OCI-LY7 (cell line): ENCODE measurements at regions not wholly inside any gene's neighbourhood (a gene's known extent, or its start where the extent isn't known, plus 50 kb on each side); places are given as distances from the start of the nearest gene placed in this dataset.

ENCODE experiments used
- BruUV-seq: library from RNA; stranded (reverse); fragments of 400-500 nt; replicated peaks from 2 replicates; lab custom pipeline; 2021; lab: Mats Ljungman, UMichigan
- CTCF ChIA-PET: fragments of 300-600 bp; sonication (Branson Sonifier 250); formaldehyde crosslinking; loops from one replicate; lab custom pipeline; 2022; ENCODE audit warnings: antibody characterized with exemption; ENCODE audit not compliant: unreplicated experiment; lab: Charles Lee
- POLR2A ChIA-PET: fragments of 300-600 bp; sonication (Branson Sonifier 250); formaldehyde crosslinking; loops from one replicate; lab custom pipeline; 2022; ENCODE audit warnings: antibody characterized with exemption; lab: Charles Lee
- DNase-seq: peaks from one replicate; pipeline ENCODE4 v3.0.0-alpha.2; 2015; ENCODE audit warnings: low spot score
- H2AFZ ChIP-seq: fragments of 200-600 bp; sonication (generic), shearing (Covaris generic); 2 replicates; pipeline ENCODE4 v1.6.1; 2014; ENCODE audit warnings: mild to moderate bottlenecking, antibody characterized with exemption, low read length, moderate library complexity
- H3K27ac ChIP-seq: fragments of 200-600 bp; sonication (generic); 2 replicates; pipeline ENCODE4 v1.5.1; 2014; ENCODE audit warnings: mixed run types, low read depth, mild to moderate bottlenecking, moderate library complexity, low read length, inconsistent platforms; ENCODE audit not compliant: poor library complexity, severe bottlenecking
- H3K36me3 ChIP-seq: fragments of 200-600 bp; sonication (generic); 2 replicates; pipeline ENCODE4 v1.6.1; 2014; ENCODE audit warnings: mild to moderate bottlenecking, antibody characterized with exemption, low read length, moderate library complexity, mixed read lengths; ENCODE audit not compliant: insufficient read depth
- H3K4me1 ChIP-seq: fragments of 200-600 bp; sonication (generic); 2 replicates; pipeline ENCODE4 v1.5.1; 2014; ENCODE audit warnings: mild to moderate bottlenecking, low read length; ENCODE audit not compliant: insufficient read depth, poor library complexity, severe bottlenecking
- H3K4me2 ChIP-seq: fragments of 200-600 bp; sonication (generic); 2 replicates; pipeline ENCODE4 v1.6.1; 2014; ENCODE audit warnings: mild to moderate bottlenecking, low read length
- H3K4me3 ChIP-seq: fragments of 200-600 bp; sonication (generic); 2 replicates; pipeline ENCODE4 v1.5.1; 2014; ENCODE audit warnings: mild to moderate bottlenecking, low read depth, low read length; ENCODE audit not compliant: poor library complexity, severe bottlenecking
- H3K79me2 ChIP-seq: fragments of 200-600 bp; sonication (generic); 2 replicates; pipeline ENCODE4 v1.6.1; 2016; ENCODE audit warnings: low read depth, mild to moderate bottlenecking, low read length, moderate library complexity, mixed read lengths; ENCODE audit not compliant: insufficient read depth
- H3K9me2 ChIP-seq: fragments of 200-600 bp; sonication (generic); 2 replicates; pipeline ENCODE4 v1.6.1; 2016; ENCODE audit warnings: mild to moderate bottlenecking, low read length, mixed read lengths; ENCODE audit not compliant: insufficient read depth
- H3K9me3 ChIP-seq: fragments of 200-600 bp; sonication (generic); 2 replicates; pipeline ENCODE4 v1.6.1; 2014; ENCODE audit warnings: mild to moderate bottlenecking, mixed run types, low read length, mixed read lengths
- H4K20me1 ChIP-seq: fragments of 200-600 bp; sonication (generic); 2 replicates; pipeline ENCODE4 v1.6.1; 2014; ENCODE audit warnings: mild to moderate bottlenecking, antibody characterized with exemption, low read length, moderate library complexity, mixed read lengths; ENCODE audit not compliant: insufficient read depth
- EZH2phosphoT487 ChIP-seq: fragments of 200-600 bp; sonication (generic); IDR thresholded peaks from 2 replicates; pipeline ENCODE4 v1.6.1; 2018; ENCODE audit warnings: low read depth, borderline replicate concordance, mild to moderate bottlenecking, mixed run types, antibody characterized with exemption, low read length, moderate library complexity, mixed read lengths
- intact Hi-C: fragments of 100-400 bp; cut with micrococcal nuclease; formaldehyde crosslinking; loops from one replicate; pipeline ENCODE4 v1.10.0; 2022; ENCODE audit not compliant: unreplicated experiment
- TF ChIP-seq, protein P1 (sequence below): fragments of 200-600 bp; sonication (generic); conservative IDR thresholded peaks from 2 replicates; pipeline ENCODE4 v1.5.1; 2014; ENCODE audit warnings: mild to moderate bottlenecking, antibody characterized with exemption, low read length, moderate library complexity, mixed read lengths

DNA sequence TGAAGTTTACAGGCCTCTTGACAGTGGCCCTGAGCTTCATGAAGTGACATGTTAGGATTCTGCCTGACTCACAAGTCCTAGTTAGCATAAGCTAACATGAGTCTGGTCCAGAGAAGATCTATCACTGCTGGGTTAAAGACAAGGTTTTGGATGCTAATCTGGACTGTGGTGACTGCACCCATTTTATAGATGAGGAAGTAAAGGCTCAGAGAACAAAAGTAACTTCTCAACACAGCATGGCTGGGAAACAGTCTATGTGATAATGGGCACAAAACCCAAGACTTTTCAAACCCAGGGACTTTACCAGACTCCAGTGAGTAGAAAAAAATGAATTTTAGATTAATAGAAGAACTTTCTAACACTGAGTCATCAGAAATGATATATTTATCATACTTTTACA lies 236.8 kb upstream of the IRX5 start:
- H3K4me3 ChIP-seq: no peak overlapping the region
- no peaks in the 10 kb centered on the region for H3K36me3 ChIP-seq
- no peak overlapping the region for H2AFZ ChIP-seq
- intact Hi-C loops: no loop called here
- BruUV-seq: no TSS peak
- no peaks in the 10 kb centered on the region for H3K4me1 ChIP-seq
- H4K20me1 ChIP-seq: no peaks in the 10 kb centered on the region
- no peaks in the 10 kb centered on the region for H3K9me2 ChIP-seq
- ChIA-PET POLR2A (no interaction called here), CTCF (no interaction called here)
- no peaks in the 10 kb centered on the region for H3K9me3 ChIP-seq
- TF ChIP-seq, protein P1, sequence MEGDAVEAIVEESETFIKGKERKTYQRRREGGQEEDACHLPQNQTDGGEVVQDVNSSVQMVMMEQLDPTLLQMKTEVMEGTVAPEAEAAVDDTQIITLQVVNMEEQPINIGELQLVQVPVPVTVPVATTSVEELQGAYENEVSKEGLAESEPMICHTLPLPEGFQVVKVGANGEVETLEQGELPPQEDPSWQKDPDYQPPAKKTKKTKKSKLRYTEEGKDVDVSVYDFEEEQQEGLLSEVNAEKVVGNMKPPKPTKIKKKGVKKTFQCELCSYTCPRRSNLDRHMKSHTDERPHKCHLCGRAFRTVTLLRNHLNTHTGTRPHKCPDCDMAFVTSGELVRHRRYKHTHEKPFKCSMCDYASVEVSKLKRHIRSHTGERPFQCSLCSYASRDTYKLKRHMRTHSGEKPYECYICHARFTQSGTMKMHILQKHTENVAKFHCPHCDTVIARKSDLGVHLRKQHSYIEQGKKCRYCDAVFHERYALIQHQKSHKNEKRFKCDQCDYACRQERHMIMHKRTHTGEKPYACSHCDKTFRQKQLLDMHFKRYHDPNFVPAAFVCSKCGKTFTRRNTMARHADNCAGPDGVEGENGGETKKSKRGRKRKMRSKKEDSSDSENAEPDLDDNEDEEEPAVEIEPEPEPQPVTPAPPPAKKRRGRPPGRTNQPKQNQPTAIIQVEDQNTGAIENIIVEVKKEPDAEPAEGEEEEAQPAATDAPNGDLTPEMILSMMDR: no peak
- TF ChIP-seq EZH2phosphoT487: no peak
- no peak for DNase-seq
- no peak overlapping the region for H3K4me2 ChIP-seq
- H3K27ac ChIP-seq: no peak overlapping the region
- no peaks in the 10 kb centered on the region for H3K79me2 ChIP-seq

- no peak for DNase-seq
- no peak overlapping the region for H2AFZ ChIP-seq
- H3K9me3 ChIP-seq: no peaks in the 10 kb centered on the region
- H3K9me2 ChIP-seq: no peaks in the 10 kb centered on the region
- TF ChIP-seq, protein P1: no peak
- no peak for TF ChIP-seq EZH2phosphoT487
- no TSS peak for BruUV-seq
- H3K36me3 ChIP-seq: no peaks in the 10 kb centered on the region
- H3K4me3 ChIP-seq: no peak overlapping the region
- CTCF ChIA-PET: no interaction called here
- H3K27ac ChIP-seq: no peak overlapping the region
- POLR2A ChIA-PET: no interaction called here
- intact Hi-C loops: no loop called here
- H3K4me2 ChIP-seq: no peak overlapping the region
- H3K4me1 ChIP-seq: no peaks in the 10 kb centered on the region
- H4K20me1 ChIP-seq: no peaks in the 10 kb centered on the region
- no peaks in the 10 kb centered on the region for H3K79me2 ChIP-seq
These were observed 240.0 kb upstream of the IRX5 start for GRCh38 chr16:54690710-54691109.

DNA sequence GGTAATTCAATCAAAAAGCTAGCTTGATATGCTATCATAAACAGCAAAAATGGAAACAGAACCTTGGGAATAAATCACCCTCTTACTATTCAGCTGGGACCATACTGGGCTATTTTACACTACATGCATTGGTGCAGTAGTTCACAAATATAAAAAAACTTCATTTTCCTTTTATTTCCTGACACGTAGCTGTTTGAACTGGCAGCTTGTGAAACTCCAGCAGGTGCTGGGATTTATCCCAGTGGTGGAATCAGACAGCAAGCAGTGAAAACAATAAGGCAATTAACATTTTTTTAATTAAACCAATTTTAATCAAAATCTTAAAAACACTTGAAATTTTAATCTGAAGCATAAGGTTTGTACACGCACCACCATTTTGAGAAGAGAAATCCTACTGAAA lies 240.4 kb upstream of the IRX5 start:
- Histone ChIP-seq H3K36me3 (no peaks in the 10 kb centered on the region), H3K4me3 (no peak overlapping the region), H3K9me3 (no peaks in the 10 kb centered on the region), H4K20me1 (no peaks in the 10 kb centered on the region), H3K4me2 (no peak overlapping the region), H2AFZ (no peak overlapping the region), H3K79me2 (no peaks in the 10 kb centered on the region), H3K4me1 (no peaks in the 10 kb centered on the region), H3K9me2 (no peaks in the 10 kb centered on the region; the same call in 1 of the 2 replicates), H3K27ac (no peak overlapping the region)
- intact Hi-C loops: no loop called here
- POLR2A ChIA-PET: no interaction called here
- no peak for DNase-seq
- BruUV-seq: no TSS peak
- CTCF ChIA-PET: no interaction called here
- TF ChIP-seq EZH2phosphoT487: no peak
- TF ChIP-seq, protein P1: no peak
